ENCODE measurements at regions not wholly inside any gene's neighbourhood (a gene's known extent, or its start where the extent isn't known, plus 50 kb on each side); places are given as distances from the start of the nearest gene placed in this dataset.

DNA sequence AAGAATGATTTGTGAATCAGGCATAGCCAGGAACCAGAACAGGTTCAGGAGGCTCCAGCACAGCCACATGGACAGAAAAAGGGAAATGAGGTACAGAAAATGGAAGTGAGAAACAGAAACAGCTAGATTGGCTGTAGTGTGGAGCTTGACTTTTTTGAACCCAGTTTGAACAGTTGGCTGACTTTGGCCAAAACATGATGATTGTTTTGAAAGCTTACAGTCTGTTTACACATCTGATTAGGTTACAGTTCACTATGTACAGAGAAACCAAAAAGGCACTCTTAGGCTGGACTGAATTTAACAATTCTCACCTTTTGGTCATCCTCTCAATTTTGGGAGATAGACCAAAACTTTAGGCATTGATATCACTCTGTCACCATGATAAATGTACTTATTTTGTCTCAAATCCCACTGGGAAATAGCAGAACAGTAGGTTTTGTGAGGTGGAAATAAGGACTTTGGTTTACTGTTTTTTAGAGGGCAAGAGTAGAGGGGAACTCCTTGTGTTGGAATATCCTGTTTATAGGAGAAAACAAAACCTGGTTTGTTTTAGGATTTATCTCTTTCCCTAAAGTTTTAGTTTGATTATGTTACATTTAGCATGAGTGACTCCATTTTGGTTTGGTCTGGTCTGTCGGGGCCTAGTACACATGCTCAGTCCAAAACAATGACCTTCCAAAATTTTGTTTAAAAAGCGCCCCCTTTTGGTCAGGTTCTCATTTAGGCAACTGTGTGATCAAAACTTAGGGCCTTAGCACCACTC lies 123.1 kb downstream of the OLIG3 start:
- Histone ChIP-seq H3K9me3 (ENCODE audit: insufficient read depth, low read depth, low read length) (no peaks in the 10 kb centered on the region), H3K9ac (ENCODE audit: low read depth, low read length) (no peak overlapping the region), H3K4me3 (ENCODE audit: low read length) (no peak overlapping the region), H3K27me3 (ENCODE audit: insufficient read depth, low read length) (no peaks in the 10 kb centered on the region), H3K36me3 (ENCODE audit: insufficient read depth, low read depth, low read length) (no peaks in the 10 kb centered on the region), H3K4me1 (ENCODE audit: insufficient read depth, low read length) (peaks cover 18% of the 10 kb centered on the region), H3K27ac (ENCODE audit: low read length) (no peak overlapping the region)

DNA sequence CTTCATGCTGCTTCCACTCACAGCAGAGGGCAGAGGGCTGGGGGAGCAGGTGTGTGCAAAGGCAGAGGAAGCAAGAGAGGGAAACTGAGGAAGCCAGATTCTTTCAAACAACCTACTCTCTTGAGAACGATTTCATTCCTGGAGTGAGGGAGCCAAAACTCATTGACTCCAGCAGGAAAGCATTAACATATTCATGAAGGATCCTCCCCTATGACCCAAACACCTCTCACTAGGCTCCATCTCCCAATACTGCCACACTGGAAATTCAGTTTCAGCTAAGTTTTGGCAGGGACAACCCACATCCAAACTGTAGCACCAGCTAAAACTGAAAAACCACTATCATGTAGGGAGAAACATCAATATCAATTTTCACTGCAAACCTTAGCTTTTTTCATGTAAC lies 125.1 kb downstream of the OLIG3 start:
- H3K4me1 ChIP-seq (ENCODE audit: insufficient read depth, low read length), result peaks cover 18% of the 10 kb centered on the region
- 0 out of 2 replicates have a peak overlapping the region, but pooled peaks have one; percentile 27 for H3K4me3 ChIP-seq (ENCODE audit: low read length)
- H3K27me3 ChIP-seq (ENCODE audit: insufficient read depth, low read length), result no peaks in the 10 kb centered on the region
- no peak overlapping the region for H3K27ac ChIP-seq (ENCODE audit: low read length)
- H3K9ac ChIP-seq (ENCODE audit: low read depth, low read length), result peak overlapping the region; percentile 16; the same call in 1 of the 2 replicates
- H3K36me3 ChIP-seq (ENCODE audit: insufficient read depth, low read depth, low read length), result no peaks in the 10 kb centered on the region
- no peaks in the 10 kb centered on the region for H3K9me3 ChIP-seq (ENCODE audit: insufficient read depth, low read depth, low read length)

DNA sequence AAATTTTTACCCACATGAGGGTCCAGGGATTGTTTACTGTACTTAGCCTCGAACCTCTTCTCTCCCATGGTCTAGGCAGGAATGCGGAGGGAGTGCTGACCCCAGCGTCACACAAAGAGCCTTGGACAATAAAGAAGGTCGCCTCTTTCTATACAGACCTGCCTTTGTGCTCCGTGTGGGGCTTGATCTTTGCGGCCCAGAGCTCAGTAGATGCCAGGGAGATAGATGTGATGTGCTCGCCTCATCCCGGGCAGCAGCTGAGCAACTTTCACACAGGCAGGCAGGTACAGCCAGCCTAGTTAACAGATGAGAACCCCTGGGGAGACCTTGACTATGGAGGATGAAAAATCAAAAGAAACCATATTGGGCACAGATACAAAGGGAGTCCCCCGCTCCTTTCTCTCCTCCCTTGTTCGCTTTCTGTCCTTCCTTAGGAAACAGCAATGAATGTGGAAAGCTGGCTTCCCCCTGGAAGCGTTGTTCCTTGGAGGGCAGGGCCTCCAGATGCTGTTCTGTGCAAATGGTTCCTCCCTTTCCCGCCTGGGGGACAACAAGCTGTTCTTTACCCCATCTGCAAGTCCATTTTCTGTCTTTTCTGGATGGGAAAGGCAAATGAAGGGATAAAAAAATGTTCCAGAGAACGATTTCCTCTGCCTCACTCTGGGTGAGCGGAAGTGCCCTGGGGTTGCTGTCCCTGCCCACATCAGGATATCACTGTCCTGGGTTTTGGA lies 128.3 kb downstream of the OLIG3 start:
- no peak overlapping the region for H3K4me3 ChIP-seq (ENCODE audit: low read length)
- H3K27me3 ChIP-seq (ENCODE audit: insufficient read depth, low read length), result no peaks in the 10 kb centered on the region
- H3K9ac ChIP-seq (ENCODE audit: low read depth, low read length), result no peak overlapping the region
- no peak overlapping the region for H3K27ac ChIP-seq (ENCODE audit: low read length)
- no peaks in the 10 kb centered on the region for H3K36me3 ChIP-seq (ENCODE audit: insufficient read depth, low read depth, low read length)
- H3K9me3 ChIP-seq (ENCODE audit: insufficient read depth, low read depth, low read length), result no peaks in the 10 kb centered on the region
- H3K4me1 ChIP-seq (ENCODE audit: insufficient read depth, low read length), result peaks cover 18% of the 10 kb centered on the region

DNA sequence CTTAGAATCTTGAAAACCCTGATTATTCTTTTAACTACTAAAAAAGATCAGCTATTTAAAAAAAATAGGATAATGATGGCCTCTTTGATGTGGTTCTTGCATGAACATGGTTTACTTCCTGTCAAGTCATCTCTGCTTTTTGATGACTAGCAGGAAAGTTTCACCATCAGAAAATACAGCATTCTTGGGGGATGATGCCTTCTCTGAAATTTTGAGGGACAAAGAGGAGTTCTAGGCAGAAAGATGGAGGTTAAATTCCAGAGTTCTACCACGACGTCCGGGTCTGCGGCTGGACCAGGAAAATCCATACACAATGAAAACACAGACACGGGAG lies 130.4 kb downstream of the OLIG3 start:
- Histone ChIP-seq H3K4me1 (ENCODE audit: insufficient read depth, low read length) (peaks cover 1% of the 10 kb centered on the region; the same call in 1 of the 2 replicates), H3K9me3 (ENCODE audit: insufficient read depth, low read depth, low read length) (no peaks in the 10 kb centered on the region), H3K9ac (ENCODE audit: low read depth, low read length) (no peak overlapping the region)

DNA sequence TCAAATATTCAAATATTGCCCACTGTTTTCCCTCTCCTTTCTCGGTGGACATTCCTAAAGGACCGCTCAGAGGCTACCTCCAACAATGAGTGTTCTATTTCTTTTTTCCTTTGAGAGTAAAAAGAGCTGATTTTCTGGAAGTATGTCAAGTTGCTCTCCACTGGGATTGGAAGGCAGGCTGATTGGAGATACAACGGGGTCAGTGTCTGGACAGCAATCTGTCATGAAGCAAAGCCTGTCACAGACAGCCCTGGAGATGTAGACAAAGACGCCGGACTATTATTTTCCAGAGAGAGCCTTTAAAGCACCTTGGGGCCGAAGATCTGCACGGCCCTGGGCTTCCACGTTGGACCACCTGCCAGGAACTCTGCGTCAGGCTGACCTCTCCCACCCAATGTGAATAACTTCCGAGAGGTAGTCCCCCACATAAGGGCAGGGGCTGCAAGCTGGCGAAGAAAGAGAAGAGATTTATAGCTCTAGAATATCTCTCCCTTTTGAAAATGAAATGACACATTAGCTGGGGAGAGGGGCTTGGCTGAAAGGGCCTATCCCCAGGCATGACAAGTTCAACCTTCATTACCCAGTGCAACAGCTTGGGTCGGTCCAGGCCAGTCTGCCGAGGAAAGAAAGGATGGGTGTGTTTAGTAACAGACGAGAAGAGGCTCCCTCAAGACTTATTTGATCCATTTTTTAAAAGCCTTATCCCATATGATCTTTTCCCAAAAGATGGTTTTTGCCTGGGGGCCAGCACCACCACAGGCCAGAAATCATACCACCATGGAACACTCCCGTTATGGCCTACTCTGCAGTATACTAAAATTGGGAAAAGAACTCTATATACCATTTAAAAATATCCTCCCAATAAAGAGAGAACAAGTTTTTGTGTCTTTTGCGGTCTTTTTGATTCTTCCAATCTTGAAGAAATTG lies 131.1 kb downstream of the OLIG3 start:
- no peak overlapping the region for H3K27ac ChIP-seq (ENCODE audit: low read length)
- no peaks in the 10 kb centered on the region for H3K36me3 ChIP-seq (ENCODE audit: insufficient read depth, low read depth, low read length)
- H3K9me3 ChIP-seq (ENCODE audit: insufficient read depth, low read depth, low read length), result no peaks in the 10 kb centered on the region
- H3K4me1 ChIP-seq (ENCODE audit: insufficient read depth, low read length), result no peaks in the 10 kb centered on the region; the same call in 1 of the 2 replicates
- no peak overlapping the region for H3K4me3 ChIP-seq (ENCODE audit: low read length)
- H3K27me3 ChIP-seq (ENCODE audit: insufficient read depth, low read length), result no peaks in the 10 kb centered on the region
- H3K9ac ChIP-seq (ENCODE audit: low read depth, low read length), result no peak overlapping the region

More for the DNA sequence above, 130.4 kb downstream of the OLIG3 start:
- no peak overlapping the region for H3K4me3 ChIP-seq (ENCODE audit: low read length)
- H3K27me3 ChIP-seq (ENCODE audit: insufficient read depth, low read length), result no peaks in the 10 kb centered on the region
- no peak overlapping the region for H3K27ac ChIP-seq (ENCODE audit: low read length)
- no peaks in the 10 kb centered on the region for H3K36me3 ChIP-seq (ENCODE audit: insufficient read depth, low read depth, low read length)

DNA sequence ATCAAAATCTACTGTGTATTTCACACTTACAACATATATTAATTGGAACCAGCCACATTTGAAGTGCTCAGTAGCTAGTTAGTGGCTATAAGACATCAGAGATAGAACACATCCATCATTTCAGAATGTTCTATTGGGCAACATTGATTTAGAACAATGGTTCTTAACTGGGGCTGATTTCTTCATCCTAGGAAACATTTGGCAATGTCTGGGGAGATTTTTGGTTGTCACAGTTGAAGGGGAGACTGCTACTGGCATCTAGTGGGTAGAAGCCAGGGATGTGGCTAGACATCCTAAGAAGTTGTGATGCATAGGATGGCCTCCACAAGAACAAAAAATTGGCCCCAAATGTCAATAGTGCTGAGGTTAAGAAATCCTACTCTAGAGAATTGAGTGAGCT lies 132.5 kb downstream of the OLIG3 start:
- Histone ChIP-seq H3K9ac (ENCODE audit: low read depth, low read length) (no peak overlapping the region), H3K9me3 (ENCODE audit: insufficient read depth, low read depth, low read length) (no peaks in the 10 kb centered on the region), H3K36me3 (ENCODE audit: insufficient read depth, low read depth, low read length) (no peaks in the 10 kb centered on the region), H3K27me3 (ENCODE audit: insufficient read depth, low read length) (no peaks in the 10 kb centered on the region), H3K4me1 (ENCODE audit: insufficient read depth, low read length) (no peaks in the 10 kb centered on the region; the same call in 1 of the 2 replicates), H3K27ac (ENCODE audit: low read length) (no peak overlapping the region), H3K4me3 (ENCODE audit: low read length) (no peak overlapping the region)

DNA sequence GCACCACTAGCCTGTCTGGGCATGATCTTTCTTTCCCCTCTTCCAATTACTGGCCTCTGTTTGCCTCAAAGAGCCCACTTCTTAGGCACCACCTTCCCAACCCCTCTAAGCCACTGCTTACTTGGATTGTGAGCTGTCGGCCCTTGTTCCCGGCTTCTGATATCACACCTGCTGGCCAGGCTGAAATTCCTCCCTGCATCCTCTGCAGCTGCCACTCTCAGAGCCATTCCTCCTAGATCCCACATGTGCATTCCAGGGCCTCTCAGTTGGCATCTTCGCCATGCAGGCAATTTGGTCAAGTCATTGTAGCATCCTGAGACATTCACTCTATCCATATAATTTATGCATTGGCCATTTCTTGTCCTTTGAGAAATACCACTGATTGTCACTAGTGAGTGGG lies 135.9 kb downstream of the OLIG3 start:
- no peaks in the 10 kb centered on the region for H3K9me3 ChIP-seq (ENCODE audit: insufficient read depth, low read depth, low read length)
- H3K27ac ChIP-seq (ENCODE audit: low read length), result no peak overlapping the region
- H3K27me3 ChIP-seq (ENCODE audit: insufficient read depth, low read length), result peaks cover 7% of the 10 kb centered on the region; the same call in 1 of the 2 replicates
- no peaks in the 10 kb centered on the region for H3K36me3 ChIP-seq (ENCODE audit: insufficient read depth, low read depth, low read length)
- H3K4me1 ChIP-seq (ENCODE audit: insufficient read depth, low read length), result no peaks in the 10 kb centered on the region
- no peak overlapping the region for H3K4me3 ChIP-seq (ENCODE audit: low read length)
- no peak overlapping the region for H3K9ac ChIP-seq (ENCODE audit: low read depth, low read length)

DNA sequence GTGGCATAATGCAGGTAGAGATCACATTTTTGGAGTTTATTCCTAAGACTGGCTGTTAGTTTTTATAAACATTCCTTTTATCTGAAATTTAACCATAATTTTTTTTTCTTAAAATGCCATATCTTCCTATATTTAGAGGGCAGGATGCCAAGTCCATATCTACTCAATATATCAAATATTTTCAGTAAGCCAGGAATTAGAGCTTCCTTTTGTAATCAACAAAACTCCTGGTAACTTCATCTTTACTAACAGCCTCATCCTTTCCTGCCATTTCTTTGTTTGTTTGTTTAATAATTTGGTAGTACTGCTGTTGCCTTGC lies 136.3 kb downstream of the OLIG3 start:
- Histone ChIP-seq H3K4me1 (ENCODE audit: insufficient read depth, low read length) (no peaks in the 10 kb centered on the region), H3K27ac (ENCODE audit: low read length) (no peak overlapping the region), H3K36me3 (ENCODE audit: insufficient read depth, low read depth, low read length) (no peaks in the 10 kb centered on the region), H3K9ac (ENCODE audit: low read depth, low read length) (no peak overlapping the region), H3K27me3 (ENCODE audit: insufficient read depth, low read length) (peaks cover 10% of the 10 kb centered on the region; the same call in 1 of the 2 replicates), H3K9me3 (ENCODE audit: insufficient read depth, low read depth, low read length) (no peaks in the 10 kb centered on the region), H3K4me3 (ENCODE audit: low read length) (no peak overlapping the region)

DNA sequence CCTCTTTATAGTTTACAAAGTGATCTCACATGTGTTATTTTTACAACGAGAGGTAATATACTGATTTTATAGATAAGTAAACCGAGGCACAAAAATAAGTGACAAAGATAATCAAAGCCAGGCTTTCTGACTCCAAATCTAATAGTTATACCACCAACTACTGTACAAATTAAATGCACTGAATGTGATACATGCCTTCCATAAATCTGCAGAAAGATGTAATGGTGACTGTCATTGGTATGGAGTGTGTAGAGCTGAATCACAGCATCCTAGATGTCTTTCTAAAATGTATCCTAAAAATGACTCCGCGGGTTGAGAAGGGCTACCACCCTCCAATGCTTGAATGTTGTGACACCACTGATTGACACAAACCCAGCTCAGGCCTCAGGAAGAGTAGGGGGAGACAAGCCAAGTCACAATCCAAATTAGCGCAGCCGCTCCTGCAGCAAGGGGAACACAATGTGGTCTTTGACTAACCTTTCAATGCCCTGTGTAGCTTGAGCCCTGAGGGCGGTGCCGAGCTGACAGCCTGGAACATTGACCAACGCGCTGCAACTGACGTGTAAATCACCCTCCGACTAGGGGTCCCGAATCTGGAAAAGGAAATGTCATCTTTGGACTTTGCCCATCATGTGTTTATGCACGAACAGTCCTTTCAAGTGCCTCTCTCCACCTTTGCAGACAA lies 136.8 kb downstream of the OLIG3 start:
- Histone ChIP-seq H3K27me3 (ENCODE audit: insufficient read depth, low read length) (peaks cover 12% of the 10 kb centered on the region; the same call in 1 of the 2 replicates), H3K36me3 (ENCODE audit: insufficient read depth, low read depth, low read length) (no peaks in the 10 kb centered on the region), H3K27ac (ENCODE audit: low read length) (no peak overlapping the region), H3K9me3 (ENCODE audit: insufficient read depth, low read depth, low read length) (no peaks in the 10 kb centered on the region), H3K9ac (ENCODE audit: low read depth, low read length) (no peak overlapping the region), H3K4me3 (ENCODE audit: low read length) (no peak overlapping the region), H3K4me1 (ENCODE audit: insufficient read depth, low read length) (no peaks in the 10 kb centered on the region)

DNA sequence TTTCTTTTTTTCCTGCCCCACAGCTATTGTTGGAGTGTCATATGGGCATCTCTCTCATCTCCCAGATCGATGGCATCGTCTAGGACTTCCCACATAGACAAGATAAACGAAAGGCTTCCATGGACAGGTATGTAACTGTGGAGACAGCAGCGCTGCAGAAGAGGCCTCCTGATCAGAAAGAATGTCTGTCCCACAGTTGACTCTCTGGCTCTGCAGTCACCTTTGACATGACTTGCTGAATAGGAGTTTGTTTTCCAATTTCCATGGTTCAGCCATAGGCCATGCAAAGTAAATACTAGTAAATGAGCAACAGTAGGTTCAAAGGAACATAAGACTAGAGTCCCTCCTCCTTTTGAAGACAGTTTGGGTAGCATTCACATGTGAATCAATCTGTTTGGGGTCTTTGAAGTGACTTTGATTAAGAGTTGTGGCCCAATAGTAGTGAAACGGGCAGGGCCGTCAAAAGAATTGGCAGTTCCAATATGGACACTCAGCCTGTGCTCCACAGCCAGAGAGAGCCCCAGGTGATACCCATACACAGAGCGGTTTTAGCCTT lies 134.7 kb upstream of the IFNGR1 start:
- Histone ChIP-seq H3K27me3 (ENCODE audit: insufficient read depth, low read length) (peaks cover 23% of the 10 kb centered on the region; the same call in 1 of the 2 replicates), H3K4me1 (ENCODE audit: insufficient read depth, low read length) (no peaks in the 10 kb centered on the region)

DNA sequence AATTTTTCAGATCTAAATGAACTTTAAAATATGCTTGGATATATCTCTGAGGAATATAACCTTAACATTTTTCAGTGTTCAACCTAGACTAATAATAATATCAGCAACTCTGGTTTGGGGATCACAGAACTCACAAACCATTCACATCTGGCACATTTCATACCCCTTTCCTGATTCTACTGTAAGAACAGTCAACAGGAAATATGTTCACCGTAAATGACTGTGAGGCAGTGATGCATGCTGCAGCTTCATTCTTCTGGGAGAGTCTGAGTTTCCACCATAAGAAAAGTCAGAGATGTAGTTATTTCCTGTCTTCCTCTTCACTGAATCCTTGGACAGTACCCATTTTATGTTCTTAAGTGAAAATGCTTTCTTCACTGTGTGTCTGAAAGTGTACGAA lies 134.2 kb upstream of the IFNGR1 start:
- Histone ChIP-seq H3K4me3 (ENCODE audit: low read length) (no peak overlapping the region), H3K9me3 (ENCODE audit: insufficient read depth, low read depth, low read length) (no peaks in the 10 kb centered on the region), H3K36me3 (ENCODE audit: insufficient read depth, low read depth, low read length) (no peaks in the 10 kb centered on the region), H3K27me3 (ENCODE audit: insufficient read depth, low read length) (peaks cover 28% of the 10 kb centered on the region; the same call in 1 of the 2 replicates), H3K9ac (ENCODE audit: low read depth, low read length) (no peak overlapping the region), H3K27ac (ENCODE audit: low read length) (no peak overlapping the region), H3K4me1 (ENCODE audit: insufficient read depth, low read length) (no peaks in the 10 kb centered on the region)

More for the DNA sequence above, 134.7 kb upstream of the IFNGR1 start:
- H3K27ac ChIP-seq (ENCODE audit: low read length), result no peak overlapping the region
- H3K36me3 ChIP-seq (ENCODE audit: insufficient read depth, low read depth, low read length), result no peaks in the 10 kb centered on the region
- no peak overlapping the region for H3K9ac ChIP-seq (ENCODE audit: low read depth, low read length)
- H3K4me3 ChIP-seq (ENCODE audit: low read length), result no peak overlapping the region
- no peaks in the 10 kb centered on the region for H3K9me3 ChIP-seq (ENCODE audit: insufficient read depth, low read depth, low read length)
